AG04450 (cell line): ENCODE measurements at regions not wholly inside any gene's neighbourhood (a gene's known extent, or its start where the extent isn't known, plus 50 kb on each side); places are given as distances from the start of the nearest gene placed in this dataset.

Experiments used
- CTCF ChIA-PET: fragments of 300-600, 350-600 bp; formaldehyde crosslinking; extraction: SDS; loops from one replicate; lab custom pipeline; 2022; ENCODE audit warnings: antibody characterized with exemption, inconsistent platforms; lab: Charles Lee
- POLR2A ChIA-PET: fragments of 350-600 bp; formaldehyde crosslinking; extraction: SDS; loops from one replicate; lab custom pipeline; 2021; ENCODE audit warnings: antibody characterized with exemption, inconsistent platforms; lab: Yijun Ruan, JAX
- DNase-seq: peaks from one replicate; pipeline ENCODE4 v3.0.0-alpha.2; 2011; ENCODE audit warnings: low read depth, low spot score
- H3K27ac ChIP-seq: one replicate; pipeline ENCODE4 v1.5.1; 2012; ENCODE audit warnings: low read depth, low read length, control low read depth
- H3K27me3 ChIP-seq: one replicate; pipeline ENCODE4 v1.6.0; 2012; ENCODE audit warnings: low read length; ENCODE audit not compliant: control insufficient read depth, insufficient read depth
- H3K4me3 ChIP-seq: 2 replicates; pipeline ENCODE4 v1.5.1; 2011; ENCODE audit warnings: mild to moderate bottlenecking, low read depth, low read length, control low read depth
- H3K9me3 ChIP-seq: 2 replicates; pipeline ENCODE4 v1.5.1; 2012; ENCODE audit warnings: low read length; ENCODE audit not compliant: control insufficient read depth, insufficient read depth
- TF ChIP-seq, protein P1 (sequence below): IDR thresholded peaks from 2 replicates; pipeline ENCODE4 v1.5.1; 2011; ENCODE audit warnings: low read depth, low read length, control low read depth, inconsistent platforms

DNA sequence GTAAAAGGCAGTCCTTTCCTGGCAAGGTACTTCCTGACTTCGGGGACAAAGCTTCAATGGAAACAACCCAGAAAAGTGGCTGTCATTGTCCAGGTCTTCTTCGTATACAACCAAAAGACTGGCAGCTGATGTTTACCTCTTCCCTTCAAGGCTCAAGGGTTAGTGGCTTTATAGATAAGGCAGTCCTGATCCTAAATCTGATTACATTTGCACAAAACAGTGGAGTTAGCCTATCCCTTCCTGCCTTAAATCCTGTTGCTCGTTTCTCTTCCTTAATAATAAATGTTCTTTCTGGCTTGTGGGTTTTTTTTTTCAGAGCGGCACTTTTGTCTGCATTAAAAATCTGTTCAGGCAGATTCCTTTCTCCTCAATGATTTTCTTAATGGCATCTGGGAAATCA, 169.3 kb upstream of the KCTD3 start:
- ChIA-PET POLR2A (no interaction called here), CTCF (no interaction called here)
- TF ChIP-seq, protein P1, sequence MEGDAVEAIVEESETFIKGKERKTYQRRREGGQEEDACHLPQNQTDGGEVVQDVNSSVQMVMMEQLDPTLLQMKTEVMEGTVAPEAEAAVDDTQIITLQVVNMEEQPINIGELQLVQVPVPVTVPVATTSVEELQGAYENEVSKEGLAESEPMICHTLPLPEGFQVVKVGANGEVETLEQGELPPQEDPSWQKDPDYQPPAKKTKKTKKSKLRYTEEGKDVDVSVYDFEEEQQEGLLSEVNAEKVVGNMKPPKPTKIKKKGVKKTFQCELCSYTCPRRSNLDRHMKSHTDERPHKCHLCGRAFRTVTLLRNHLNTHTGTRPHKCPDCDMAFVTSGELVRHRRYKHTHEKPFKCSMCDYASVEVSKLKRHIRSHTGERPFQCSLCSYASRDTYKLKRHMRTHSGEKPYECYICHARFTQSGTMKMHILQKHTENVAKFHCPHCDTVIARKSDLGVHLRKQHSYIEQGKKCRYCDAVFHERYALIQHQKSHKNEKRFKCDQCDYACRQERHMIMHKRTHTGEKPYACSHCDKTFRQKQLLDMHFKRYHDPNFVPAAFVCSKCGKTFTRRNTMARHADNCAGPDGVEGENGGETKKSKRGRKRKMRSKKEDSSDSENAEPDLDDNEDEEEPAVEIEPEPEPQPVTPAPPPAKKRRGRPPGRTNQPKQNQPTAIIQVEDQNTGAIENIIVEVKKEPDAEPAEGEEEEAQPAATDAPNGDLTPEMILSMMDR = no peak
- no peak for DNase-seq
- Histone ChIP-seq H3K4me3 (no peak overlapping the region), H3K27ac (no peak overlapping the region), H3K9me3 (peaks cover 10% of the 10 kb centered on the region), H3K27me3 (no peaks in the 10 kb centered on the region)

- Histone ChIP-seq H3K9me3 (peaks cover under 1% of the 10 kb centered on the region; the same call in 1 of the 2 replicates), H3K27ac (no peak overlapping the region), H3K4me3 (no peak overlapping the region), H3K27me3 (no peaks in the 10 kb centered on the region)
- TF ChIP-seq, protein P1 = no peak
- ChIA-PET POLR2A (no interaction called here), CTCF (no interaction called here)
- DNase-seq = no peak
These were observed 167.3 kb upstream of the KCTD3 start for GRCh38 chr1:215399787-215400186.

GRCh38 chr1:215400741-215401140, 166.4 kb upstream of the KCTD3 start:
- TF ChIP-seq, protein P1 = no peak
- DNase-seq = no peak
- H3K9me3 ChIP-seq = no peaks in the 10 kb centered on the region
- H3K4me3 ChIP-seq = no peak overlapping the region
- H3K27ac ChIP-seq = no peak overlapping the region
- ChIA-PET POLR2A (no interaction called here), CTCF (no interaction called here)
- H3K27me3 ChIP-seq = no peaks in the 10 kb centered on the region

DNA sequence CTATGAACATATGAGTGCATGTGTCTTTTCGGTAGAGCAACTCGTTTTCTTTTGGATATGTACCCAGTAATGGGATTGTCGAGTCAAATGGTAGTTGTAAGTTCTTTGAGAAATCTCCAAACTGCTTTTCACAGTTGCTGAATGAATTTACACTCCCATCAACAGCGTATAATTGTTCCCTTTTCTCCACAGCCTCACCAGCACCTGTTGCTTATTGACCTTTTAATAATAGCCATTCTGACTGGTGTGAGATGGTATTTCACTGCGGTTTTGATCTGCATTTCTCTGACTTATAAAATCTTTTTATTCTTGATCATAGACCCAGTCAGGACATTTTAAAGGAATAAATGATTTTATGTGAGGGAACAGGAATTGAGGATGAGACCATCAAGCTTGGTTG, 165.0 kb upstream of the KCTD3 start:
- POLR2A ChIA-PET = no interaction called here
- Histone ChIP-seq H3K27ac (no peak overlapping the region), H3K4me3 (no peak overlapping the region), H3K9me3 (no peaks in the 10 kb centered on the region), H3K27me3 (no peaks in the 10 kb centered on the region)
- TF ChIP-seq, protein P1 = no peak
- CTCF ChIA-PET = no interaction called here
- no peak for DNase-seq

DNA sequence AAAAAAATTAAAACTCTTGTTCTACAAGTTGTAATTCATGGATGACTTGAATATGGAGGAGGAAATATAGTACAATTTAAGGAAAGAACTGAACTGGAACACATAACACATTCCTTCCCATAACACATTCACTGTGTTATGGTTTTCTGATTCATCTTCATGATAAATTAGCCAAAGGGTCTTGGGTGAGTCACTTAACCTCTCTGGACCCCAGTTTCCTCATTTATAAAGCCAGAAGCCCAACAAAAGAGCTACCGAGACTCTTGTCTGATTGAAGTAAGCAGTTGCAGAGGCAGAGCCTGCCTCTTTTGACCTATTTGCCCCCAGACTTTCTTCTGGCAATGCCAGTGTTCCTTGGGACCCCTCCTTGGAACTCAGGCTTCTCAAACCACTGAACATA, 161.9 kb upstream of the KCTD3 start:
- POLR2A ChIA-PET = no interaction called here
- H3K27ac ChIP-seq = no peak overlapping the region
- CTCF ChIA-PET = no interaction called here
- H3K4me3 ChIP-seq = no peak overlapping the region
- no peaks in the 10 kb centered on the region for H3K9me3 ChIP-seq
- TF ChIP-seq, protein P1 = no peak
- no peaks in the 10 kb centered on the region for H3K27me3 ChIP-seq
- no peak for DNase-seq
